AG09319 (cell line): ENCODE measurements at regions not wholly inside any gene's neighbourhood (a gene's known extent, or its start where the extent isn't known, plus 50 kb on each side); places are given as distances from the start of the nearest gene placed in this dataset.

Source experiments
- DNase-seq: peaks from one replicate; pipeline ENCODE4 v3.0.0-alpha.2; 2010; ENCODE audit warnings: low read depth; ENCODE audit errors: extremely low read depth
- CTCF ChIP-seq: IDR thresholded peaks from 2 replicates; pipeline ENCODE4 v1.5.1; 2011; ENCODE audit warnings: low read depth, mild to moderate bottlenecking, inconsistent platforms, low read length, moderate library complexity

DNA sequence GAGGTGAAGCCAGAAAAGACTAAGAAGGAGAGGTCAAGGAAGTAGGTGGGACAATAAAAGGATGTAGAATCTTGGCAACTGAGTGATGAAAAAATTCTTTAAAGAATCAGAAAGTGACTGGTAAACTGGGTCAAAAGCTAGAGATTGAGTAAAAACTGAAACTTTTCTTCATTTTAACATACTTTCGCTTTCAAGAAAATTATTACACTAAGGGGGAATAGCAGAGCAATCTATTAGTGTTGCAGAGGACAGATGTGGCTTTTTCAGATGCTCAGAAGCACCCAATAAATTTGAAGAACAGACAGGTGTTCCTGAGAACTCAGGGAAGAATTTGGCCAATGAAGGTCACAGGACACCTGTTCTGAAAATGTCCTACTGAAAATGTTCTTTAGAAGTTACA is 805.4 kb upstream of the ALCAM start:
- no peak for TF ChIP-seq CTCF
- DNase-seq = no peak

DNA sequence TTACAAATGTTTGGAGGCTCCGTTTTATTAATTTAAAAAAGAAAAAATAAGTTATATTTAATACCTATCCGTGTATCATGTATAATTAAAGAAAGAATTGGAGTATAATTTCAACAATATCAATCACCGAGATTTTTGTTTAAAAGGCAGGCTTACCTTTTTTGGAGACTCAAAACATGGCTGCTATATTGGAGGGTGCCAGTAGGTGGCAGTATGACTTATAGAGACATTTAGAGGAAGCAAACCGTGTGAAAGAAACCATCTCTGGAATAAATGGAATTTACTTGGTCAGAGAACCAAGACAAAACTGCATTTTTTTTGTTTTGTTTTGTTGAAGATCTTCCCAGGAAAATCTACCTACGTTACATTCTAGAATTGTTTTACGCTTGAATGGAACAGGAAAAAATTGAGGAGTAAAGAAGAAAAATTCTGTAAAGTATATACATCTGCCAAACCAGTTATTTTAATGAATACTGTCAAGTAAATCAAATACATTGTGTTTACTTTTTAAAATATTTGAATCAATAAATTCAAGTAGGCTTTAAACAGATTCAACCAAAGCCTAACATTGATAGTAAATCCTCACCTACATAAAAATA is 802.6 kb upstream of the ALCAM start:
- peak; percentile 56 for TF ChIP-seq CTCF
- DNase-seq = peak; percentile 5

DNA sequence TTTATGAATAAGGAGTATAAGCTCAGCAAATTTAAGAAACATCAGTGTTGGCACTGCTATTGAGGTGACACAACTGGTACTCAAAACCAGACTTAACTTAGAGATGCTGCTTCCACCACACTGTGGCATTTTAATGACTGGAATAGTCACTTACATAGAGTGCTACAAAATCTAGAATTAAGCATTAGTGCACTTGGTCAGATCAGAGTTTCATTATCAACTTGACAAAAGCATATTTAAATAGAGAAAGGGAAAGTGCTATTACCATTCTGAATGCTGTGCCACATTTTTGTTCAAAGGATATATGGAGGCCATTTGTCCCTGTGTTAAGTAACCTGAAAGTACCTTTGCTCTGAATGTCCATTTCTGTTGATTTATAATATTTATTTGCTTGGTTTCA is 800.7 kb upstream of the ALCAM start:
- no peak for TF ChIP-seq CTCF

GRCh38 chr3:104575634-104576033 is 791.1 kb upstream of the ALCAM start:
- no peak for DNase-seq
- TF ChIP-seq CTCF = no peak

More for the DNA sequence above, 800.7 kb upstream of the ALCAM start:
- no peak for DNase-seq

DNA sequence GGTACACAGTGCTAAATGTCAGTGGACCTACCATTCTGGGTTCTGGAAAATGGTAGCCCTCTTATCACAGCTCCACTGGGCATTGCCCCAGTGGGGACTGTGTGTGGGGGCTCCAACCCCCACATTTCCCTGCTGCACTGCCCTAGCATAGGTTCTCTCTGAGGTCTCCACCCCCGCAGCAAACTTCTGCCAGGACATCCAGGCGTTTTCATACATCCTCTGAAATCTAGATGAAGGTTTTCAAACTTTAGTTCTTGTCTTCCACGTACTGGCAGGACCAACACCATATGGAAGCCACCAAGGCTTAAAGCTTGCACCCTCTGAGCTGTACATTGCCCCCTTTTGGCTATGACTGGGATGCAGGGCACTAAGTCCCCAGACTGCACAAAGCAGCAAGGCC is 788.2 kb upstream of the ALCAM start:
- no peak for TF ChIP-seq CTCF

GRCh38 chr3:104582092-104582491 is 784.6 kb upstream of the ALCAM start:
- no peak for TF ChIP-seq CTCF

More for the DNA sequence above, 788.2 kb upstream of the ALCAM start:
- DNase-seq = no peak

GRCh38 chr3:104584682-104585081 is 782.0 kb upstream of the ALCAM start:
- TF ChIP-seq CTCF = no peak
- no peak for DNase-seq

More at GRCh38 chr3:104582092-104582491, 784.6 kb upstream of the ALCAM start:
- DNase-seq = no peak
